ENCODE measurements at regions not wholly inside any gene's neighbourhood (a gene's known extent, or its start where the extent isn't known, plus 50 kb on each side); places are given as distances from the start of the nearest gene placed in this dataset.

DNA sequence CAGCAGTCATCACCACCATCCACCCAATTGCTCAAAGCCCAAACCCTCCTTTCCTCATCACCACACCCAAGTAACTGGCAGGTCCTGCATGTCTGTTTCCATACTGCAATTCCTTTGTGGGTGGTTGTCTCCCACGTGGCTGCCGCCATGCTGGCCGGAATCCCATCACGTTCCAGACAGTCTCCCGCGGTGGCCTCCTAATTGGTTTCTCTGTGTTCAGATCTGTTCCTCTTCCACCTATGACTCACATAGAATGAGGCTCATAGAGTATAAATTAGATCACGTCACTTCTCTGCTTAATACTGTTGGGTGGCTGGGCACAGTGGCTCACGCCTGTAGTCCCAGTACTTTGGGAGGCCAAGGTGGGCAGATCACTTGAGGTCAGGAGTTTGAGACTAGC, 813.0 kb downstream of the TYW1 start:
- Histone ChIP-seq H3K27ac (ENCODE audit: low read depth in 1 of 2, low read length in 2 of 2) (no peak overlapping the region), H3K4me1 (ENCODE audit: control insufficient read depth in 4 of 4, insufficient read depth in 4 of 4, low read length in 3 of 4) (no peaks in the 10 kb centered on the region), H3K9ac (ENCODE audit: low read depth in 1 of 2, low read length in 2 of 2) (no peak overlapping the region), H3K27me3 (ENCODE audit: control insufficient read depth in 4 of 4, insufficient read depth in 4 of 4, low read length in 3 of 4) (no peaks in the 10 kb centered on the region), H3K4me3 (ENCODE audit: low read depth in 1 of 3, low read length in 3 of 3) (no peak overlapping the region), H3K9me3 (ENCODE audit: control insufficient read depth in 4 of 4, low read length in 3 of 4) (no peaks in the 10 kb centered on the region), H3K36me3 (ENCODE audit: control insufficient read depth in 4 of 4, insufficient read depth in 3 of 4, low read depth in 1 of 4, low read length in 3 of 4) (no peaks in the 10 kb centered on the region)
- WGBS: 95% methylated on average over 8 of the region's 8 CpGs
- TF ChIP-seq EGR1 (IDR thresholded peaks at IDR 0.05; ENCODE audit: low read depth in 2 of 2) (no peak), YY1 (IDR thresholded peaks at IDR 0.05) (no peak), RXRA (IDR thresholded peaks at IDR 0.05) (no peak), HNF4G (IDR thresholded peaks at IDR 0.05) (no peak), NR2F2 (IDR thresholded peaks at IDR 0.05) (no peak), JUND (IDR thresholded peaks at IDR 0.05) (no peak), RAD21 (IDR thresholded peaks at IDR 0.05) (no peak), HNF4A (conservative IDR thresholded peaks at IDR 0.05) (no peak), FOXA1 (IDR thresholded peaks at IDR 0.05) (no peak), FOXA2 (IDR thresholded peaks at IDR 0.05) (no peak), SP1 (IDR thresholded peaks at IDR 0.05) (no peak), TAF1 (conservative IDR thresholded peaks at IDR 0.05) (no peak), GABPA (IDR thresholded peaks at IDR 0.05 in 1 of 2, conservative IDR thresholded peaks at IDR 0.05 in 1 of 2) (no peak)
- TF ChIP-seq, protein P1, sequence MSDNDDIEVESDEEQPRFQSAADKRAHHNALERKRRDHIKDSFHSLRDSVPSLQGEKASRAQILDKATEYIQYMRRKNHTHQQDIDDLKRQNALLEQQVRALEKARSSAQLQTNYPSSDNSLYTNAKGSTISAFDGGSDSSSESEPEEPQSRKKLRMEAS (IDR thresholded peaks at IDR 0.05): no peak
- TF ChIP-seq, protein P2, sequence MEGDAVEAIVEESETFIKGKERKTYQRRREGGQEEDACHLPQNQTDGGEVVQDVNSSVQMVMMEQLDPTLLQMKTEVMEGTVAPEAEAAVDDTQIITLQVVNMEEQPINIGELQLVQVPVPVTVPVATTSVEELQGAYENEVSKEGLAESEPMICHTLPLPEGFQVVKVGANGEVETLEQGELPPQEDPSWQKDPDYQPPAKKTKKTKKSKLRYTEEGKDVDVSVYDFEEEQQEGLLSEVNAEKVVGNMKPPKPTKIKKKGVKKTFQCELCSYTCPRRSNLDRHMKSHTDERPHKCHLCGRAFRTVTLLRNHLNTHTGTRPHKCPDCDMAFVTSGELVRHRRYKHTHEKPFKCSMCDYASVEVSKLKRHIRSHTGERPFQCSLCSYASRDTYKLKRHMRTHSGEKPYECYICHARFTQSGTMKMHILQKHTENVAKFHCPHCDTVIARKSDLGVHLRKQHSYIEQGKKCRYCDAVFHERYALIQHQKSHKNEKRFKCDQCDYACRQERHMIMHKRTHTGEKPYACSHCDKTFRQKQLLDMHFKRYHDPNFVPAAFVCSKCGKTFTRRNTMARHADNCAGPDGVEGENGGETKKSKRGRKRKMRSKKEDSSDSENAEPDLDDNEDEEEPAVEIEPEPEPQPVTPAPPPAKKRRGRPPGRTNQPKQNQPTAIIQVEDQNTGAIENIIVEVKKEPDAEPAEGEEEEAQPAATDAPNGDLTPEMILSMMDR (IDR thresholded peaks at IDR 0.05; ENCODE audit: low read depth, low read length, missing input control): no peak
- TF ChIP-seq, protein P3, sequence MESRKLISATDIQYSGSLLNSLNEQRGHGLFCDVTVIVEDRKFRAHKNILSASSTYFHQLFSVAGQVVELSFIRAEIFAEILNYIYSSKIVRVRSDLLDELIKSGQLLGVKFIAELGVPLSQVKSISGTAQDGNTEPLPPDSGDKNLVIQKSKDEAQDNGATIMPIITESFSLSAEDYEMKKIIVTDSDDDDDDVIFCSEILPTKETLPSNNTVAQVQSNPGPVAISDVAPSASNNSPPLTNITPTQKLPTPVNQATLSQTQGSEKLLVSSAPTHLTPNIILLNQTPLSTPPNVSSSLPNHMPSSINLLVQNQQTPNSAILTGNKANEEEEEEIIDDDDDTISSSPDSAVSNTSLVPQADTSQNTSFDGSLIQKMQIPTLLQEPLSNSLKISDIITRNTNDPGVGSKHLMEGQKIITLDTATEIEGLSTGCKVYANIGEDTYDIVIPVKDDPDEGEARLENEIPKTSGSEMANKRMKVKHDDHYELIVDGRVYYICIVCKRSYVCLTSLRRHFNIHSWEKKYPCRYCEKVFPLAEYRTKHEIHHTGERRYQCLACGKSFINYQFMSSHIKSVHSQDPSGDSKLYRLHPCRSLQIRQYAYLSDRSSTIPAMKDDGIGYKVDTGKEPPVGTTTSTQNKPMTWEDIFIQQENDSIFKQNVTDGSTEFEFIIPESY (IDR thresholded peaks at IDR 0.05): no peak
- TF ChIP-seq, protein P4, sequence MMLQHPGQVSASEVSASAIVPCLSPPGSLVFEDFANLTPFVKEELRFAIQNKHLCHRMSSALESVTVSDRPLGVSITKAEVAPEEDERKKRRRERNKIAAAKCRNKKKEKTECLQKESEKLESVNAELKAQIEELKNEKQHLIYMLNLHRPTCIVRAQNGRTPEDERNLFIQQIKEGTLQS (IDR thresholded peaks at IDR 0.05): no peak
- TF ChIP-seq, protein P5, sequence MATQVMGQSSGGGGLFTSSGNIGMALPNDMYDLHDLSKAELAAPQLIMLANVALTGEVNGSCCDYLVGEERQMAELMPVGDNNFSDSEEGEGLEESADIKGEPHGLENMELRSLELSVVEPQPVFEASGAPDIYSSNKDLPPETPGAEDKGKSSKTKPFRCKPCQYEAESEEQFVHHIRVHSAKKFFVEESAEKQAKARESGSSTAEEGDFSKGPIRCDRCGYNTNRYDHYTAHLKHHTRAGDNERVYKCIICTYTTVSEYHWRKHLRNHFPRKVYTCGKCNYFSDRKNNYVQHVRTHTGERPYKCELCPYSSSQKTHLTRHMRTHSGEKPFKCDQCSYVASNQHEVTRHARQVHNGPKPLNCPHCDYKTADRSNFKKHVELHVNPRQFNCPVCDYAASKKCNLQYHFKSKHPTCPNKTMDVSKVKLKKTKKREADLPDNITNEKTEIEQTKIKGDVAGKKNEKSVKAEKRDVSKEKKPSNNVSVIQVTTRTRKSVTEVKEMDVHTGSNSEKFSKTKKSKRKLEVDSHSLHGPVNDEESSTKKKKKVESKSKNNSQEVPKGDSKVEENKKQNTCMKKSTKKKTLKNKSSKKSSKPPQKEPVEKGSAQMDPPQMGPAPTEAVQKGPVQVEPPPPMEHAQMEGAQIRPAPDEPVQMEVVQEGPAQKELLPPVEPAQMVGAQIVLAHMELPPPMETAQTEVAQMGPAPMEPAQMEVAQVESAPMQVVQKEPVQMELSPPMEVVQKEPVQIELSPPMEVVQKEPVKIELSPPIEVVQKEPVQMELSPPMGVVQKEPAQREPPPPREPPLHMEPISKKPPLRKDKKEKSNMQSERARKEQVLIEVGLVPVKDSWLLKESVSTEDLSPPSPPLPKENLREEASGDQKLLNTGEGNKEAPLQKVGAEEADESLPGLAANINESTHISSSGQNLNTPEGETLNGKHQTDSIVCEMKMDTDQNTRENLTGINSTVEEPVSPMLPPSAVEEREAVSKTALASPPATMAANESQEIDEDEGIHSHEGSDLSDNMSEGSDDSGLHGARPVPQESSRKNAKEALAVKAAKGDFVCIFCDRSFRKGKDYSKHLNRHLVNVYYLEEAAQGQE (IDR thresholded peaks at IDR 0.05): no peak
- DNase-seq (ENCODE audit: low spot score): no peak
